Type B pancreatic cell (in vitro differentiated cells): ENCODE measurements at regions not wholly inside any gene's neighbourhood (a gene's known extent, or its start where the extent isn't known, plus 50 kb on each side); places are given as distances from the start of the nearest gene placed in this dataset.

ENCODE experiments used
- DNase-seq: peaks from one replicate; pipeline ENCODE4 v3.0.0; 2021; ENCODE audit warnings: mixed read lengths; ENCODE audit not compliant: unreplicated experiment; ENCODE audit errors: extremely low spot score
- H3K27ac Mint-ChIP-seq: 2 replicates; pipeline ENCODE4 v1.8.0; 2021; ENCODE audit warnings: mild to moderate bottlenecking, mixed read lengths
- H3K27me3 Mint-ChIP-seq: 2 replicates; pipeline ENCODE4 v1.8.0; 2021; ENCODE audit warnings: mixed read lengths
- H3K36me3 Mint-ChIP-seq: 2 replicates; pipeline ENCODE4 v1.8.0; 2021; ENCODE audit warnings: mixed read lengths
- H3K4me1 Mint-ChIP-seq: one replicate; pipeline ENCODE4 v1.8.0; 2021; ENCODE audit warnings: mixed read lengths; ENCODE audit not compliant: unreplicated experiment
- H3K4me3 Mint-ChIP-seq: 2 replicates; pipeline ENCODE4 v1.8.0; 2021; ENCODE audit warnings: mild to moderate bottlenecking, mixed read lengths
- H3K9me3 Mint-ChIP-seq: 2 replicates; pipeline ENCODE4 v1.8.0; 2021; ENCODE audit warnings: mixed read lengths
- TF ChIP-seq, protein P1 (sequence below): fragments of 200-600 bp; sonication (generic); conservative IDR thresholded peaks from 2 replicates; pipeline ENCODE4 v1.5.0; 2021; ENCODE audit warnings: antibody characterized with exemption, mild to moderate bottlenecking

DNA sequence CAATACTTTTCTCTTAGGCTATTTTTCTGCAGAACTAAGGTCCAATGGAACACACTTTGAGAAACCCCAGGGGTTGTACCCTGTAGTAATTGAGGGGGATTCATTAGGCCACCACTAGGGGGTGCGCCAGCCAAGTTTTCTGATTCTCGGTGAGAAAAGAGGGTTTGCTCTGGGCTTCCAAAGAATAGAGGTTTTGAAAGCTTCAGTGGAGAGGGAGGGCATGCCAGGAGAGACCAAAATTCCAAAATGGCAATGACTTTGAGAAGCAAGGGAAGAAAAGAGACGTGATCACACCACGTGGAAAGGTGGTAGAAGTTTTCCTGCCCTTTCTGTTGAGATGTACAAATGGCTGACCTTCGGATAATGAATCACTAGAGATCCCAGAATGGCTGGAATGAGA, 323.3 kb downstream of the RPS6KC1 start:
- Mint-ChIP-seq H3K27me3 (no peaks in the 10 kb centered on the region), H3K27ac (no peak overlapping the region), H3K36me3 (no peaks in the 10 kb centered on the region), H3K4me3 (no peak overlapping the region), H3K9me3 (no peaks in the 10 kb centered on the region), H3K4me1 (peaks cover 16% of the 10 kb centered on the region)
- DNase-seq = no peak
- TF ChIP-seq, protein P1, sequence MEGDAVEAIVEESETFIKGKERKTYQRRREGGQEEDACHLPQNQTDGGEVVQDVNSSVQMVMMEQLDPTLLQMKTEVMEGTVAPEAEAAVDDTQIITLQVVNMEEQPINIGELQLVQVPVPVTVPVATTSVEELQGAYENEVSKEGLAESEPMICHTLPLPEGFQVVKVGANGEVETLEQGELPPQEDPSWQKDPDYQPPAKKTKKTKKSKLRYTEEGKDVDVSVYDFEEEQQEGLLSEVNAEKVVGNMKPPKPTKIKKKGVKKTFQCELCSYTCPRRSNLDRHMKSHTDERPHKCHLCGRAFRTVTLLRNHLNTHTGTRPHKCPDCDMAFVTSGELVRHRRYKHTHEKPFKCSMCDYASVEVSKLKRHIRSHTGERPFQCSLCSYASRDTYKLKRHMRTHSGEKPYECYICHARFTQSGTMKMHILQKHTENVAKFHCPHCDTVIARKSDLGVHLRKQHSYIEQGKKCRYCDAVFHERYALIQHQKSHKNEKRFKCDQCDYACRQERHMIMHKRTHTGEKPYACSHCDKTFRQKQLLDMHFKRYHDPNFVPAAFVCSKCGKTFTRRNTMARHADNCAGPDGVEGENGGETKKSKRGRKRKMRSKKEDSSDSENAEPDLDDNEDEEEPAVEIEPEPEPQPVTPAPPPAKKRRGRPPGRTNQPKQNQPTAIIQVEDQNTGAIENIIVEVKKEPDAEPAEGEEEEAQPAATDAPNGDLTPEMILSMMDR = peak; percentile 93

GRCh38 chr1:213375002-213375401, 324.0 kb downstream of the RPS6KC1 start:
- Mint-ChIP-seq H3K4me3 (no peak overlapping the region), H3K9me3 (no peaks in the 10 kb centered on the region), H3K36me3 (no peaks in the 10 kb centered on the region), H3K27me3 (no peaks in the 10 kb centered on the region), H3K27ac (no peak overlapping the region), H3K4me1 (peaks cover 16% of the 10 kb centered on the region)
- no peak for DNase-seq
- TF ChIP-seq, protein P1 = no peak

DNA sequence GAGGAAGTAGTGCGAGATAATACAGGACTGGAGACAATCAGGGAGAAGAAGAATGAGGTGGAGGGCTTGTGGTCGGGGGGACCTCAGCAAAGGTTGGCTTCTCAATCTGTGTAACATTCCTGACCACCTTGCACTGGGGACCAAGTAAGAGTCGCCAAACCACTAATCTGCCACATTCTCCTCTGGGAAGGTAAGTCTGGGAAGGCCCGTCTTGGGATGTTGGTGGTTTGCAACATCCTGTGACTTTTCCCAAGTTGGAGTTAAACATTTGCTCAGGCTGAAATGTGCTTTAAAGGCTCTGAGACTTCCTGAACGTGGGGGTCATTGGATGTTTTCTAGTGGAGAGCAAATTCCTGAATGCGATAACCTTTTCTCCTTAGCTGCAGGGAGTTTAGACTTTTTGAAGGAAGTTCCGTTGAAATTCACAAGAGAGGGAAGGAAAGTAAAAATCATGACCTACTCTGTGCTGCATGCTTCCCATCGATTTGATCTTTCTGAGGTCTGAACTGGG, 325.9 kb downstream of the RPS6KC1 start:
- no peaks in the 10 kb centered on the region for H3K27me3 Mint-ChIP-seq
- H3K36me3 Mint-ChIP-seq = no peaks in the 10 kb centered on the region
- DNase-seq = no peak
- TF ChIP-seq, protein P1 = no peak
- peaks cover 16% of the 10 kb centered on the region for H3K4me1 Mint-ChIP-seq
- H3K27ac Mint-ChIP-seq = no peak overlapping the region
- no peaks in the 10 kb centered on the region for H3K9me3 Mint-ChIP-seq
- H3K4me3 Mint-ChIP-seq = no peak overlapping the region

DNA sequence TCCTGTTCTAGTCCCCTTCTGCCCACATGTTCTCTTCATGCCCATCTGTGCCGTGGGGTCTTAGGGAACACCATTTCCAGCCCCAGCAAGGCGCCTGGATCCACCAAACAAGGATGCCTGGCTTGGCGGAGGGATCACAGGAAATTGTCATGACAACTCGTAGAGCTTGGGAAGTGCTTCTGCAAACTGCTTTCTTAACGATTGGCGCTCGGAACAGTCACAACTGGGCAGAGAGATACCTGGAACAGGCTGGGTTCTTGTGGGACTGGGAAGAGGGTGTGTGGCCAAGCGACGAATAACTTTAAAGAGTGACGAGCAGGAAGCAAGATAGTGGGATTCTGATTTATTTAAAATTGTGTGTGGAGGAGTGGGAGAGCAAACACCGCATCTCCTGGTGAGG, 329.8 kb downstream of the RPS6KC1 start:
- Mint-ChIP-seq H3K36me3 (no peaks in the 10 kb centered on the region), H3K4me3 (no peak overlapping the region), H3K27me3 (no peaks in the 10 kb centered on the region), H3K4me1 (peaks cover 9% of the 10 kb centered on the region), H3K9me3 (no peaks in the 10 kb centered on the region), H3K27ac (no peak overlapping the region)
- DNase-seq = no peak
- TF ChIP-seq, protein P1 = no peak

DNA sequence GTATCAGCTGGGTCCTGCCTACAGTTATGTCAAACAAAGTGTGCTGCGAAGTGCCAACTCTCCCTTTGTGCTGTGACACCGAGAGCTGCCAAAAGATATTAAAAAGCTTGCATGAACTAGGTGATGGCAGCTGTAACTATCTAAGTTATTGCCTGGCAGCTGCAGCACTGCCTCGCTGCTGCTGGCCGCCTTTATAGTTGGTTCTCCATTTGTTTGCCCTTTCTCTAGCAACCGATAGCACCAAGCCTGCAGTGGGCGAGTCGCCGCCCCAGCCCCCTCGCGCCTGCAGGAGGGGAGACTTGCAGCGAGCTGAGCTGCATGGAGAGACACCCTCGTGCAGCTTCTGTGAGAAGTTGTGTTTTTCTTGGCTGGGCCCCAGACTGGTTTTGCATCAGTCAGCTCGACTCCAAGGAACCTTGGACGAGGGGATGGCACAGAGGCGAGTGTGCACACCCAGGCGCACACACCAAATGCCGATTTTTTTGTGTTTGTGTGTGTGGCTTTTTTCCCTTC, 330.6 kb downstream of the RPS6KC1 start:
- H3K9me3 Mint-ChIP-seq = no peaks in the 10 kb centered on the region
- H3K4me1 Mint-ChIP-seq = peaks cover 6% of the 10 kb centered on the region
- H3K4me3 Mint-ChIP-seq = no peak overlapping the region
- H3K36me3 Mint-ChIP-seq = no peaks in the 10 kb centered on the region
- no peak overlapping the region for H3K27ac Mint-ChIP-seq
- H3K27me3 Mint-ChIP-seq = no peaks in the 10 kb centered on the region
- TF ChIP-seq, protein P1 = no peak
- DNase-seq = no peak

DNA sequence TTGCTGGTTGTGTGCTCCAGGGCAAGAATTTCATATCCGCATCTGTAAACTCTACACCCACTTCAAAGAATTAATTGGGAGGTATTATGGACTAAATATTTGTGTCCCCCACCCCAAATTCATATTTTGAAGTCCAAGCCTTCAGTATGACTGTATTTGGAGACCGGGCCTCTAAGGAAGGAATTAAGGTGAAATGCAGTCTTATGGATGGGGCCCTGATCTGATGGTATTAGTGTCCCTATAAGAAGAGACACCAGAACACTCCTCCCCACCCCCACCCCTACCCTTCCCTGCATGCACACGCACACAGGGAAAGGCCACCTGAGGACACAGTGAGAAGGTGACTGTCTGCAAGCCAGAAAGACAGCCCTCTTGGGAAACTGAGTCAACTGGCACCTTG, 332.4 kb downstream of the RPS6KC1 start:
- H3K4me1 Mint-ChIP-seq = no peaks in the 10 kb centered on the region
- no peaks in the 10 kb centered on the region for H3K27me3 Mint-ChIP-seq

More for the DNA sequence above, 332.4 kb downstream of the RPS6KC1 start:
- Mint-ChIP-seq H3K9me3 (no peaks in the 10 kb centered on the region), H3K36me3 (no peaks in the 10 kb centered on the region), H3K4me3 (no peak overlapping the region), H3K27ac (no peak overlapping the region)
- DNase-seq = no peak
- TF ChIP-seq, protein P1 = no peak
